Stimulated activated CD8-positive, alpha-beta memory T cell treated with anti-CD3 and anti-CD28 coated beads, Interleukin-4, amount 100 ng/mL, for 24 hours (primary cell): ENCODE measurements at regions not wholly inside any gene's neighbourhood (a gene's known extent, or its start where the extent isn't known, plus 50 kb on each side); places are given as distances from the start of the nearest gene placed in this dataset.

Experiments used
- DNase-seq: peaks from one replicate; pipeline ENCODE4 v3.0.0-alpha.2; 2020; ENCODE audit warnings: low read depth

GRCh38 chr2:40507432-40507831, 55.5 kb upstream of the SLC8A1 start:
- no peak for DNase-seq

GRCh38 chr2:40510304-40510703, 58.4 kb upstream of the SLC8A1 start:
- no peak for DNase-seq

DNA sequence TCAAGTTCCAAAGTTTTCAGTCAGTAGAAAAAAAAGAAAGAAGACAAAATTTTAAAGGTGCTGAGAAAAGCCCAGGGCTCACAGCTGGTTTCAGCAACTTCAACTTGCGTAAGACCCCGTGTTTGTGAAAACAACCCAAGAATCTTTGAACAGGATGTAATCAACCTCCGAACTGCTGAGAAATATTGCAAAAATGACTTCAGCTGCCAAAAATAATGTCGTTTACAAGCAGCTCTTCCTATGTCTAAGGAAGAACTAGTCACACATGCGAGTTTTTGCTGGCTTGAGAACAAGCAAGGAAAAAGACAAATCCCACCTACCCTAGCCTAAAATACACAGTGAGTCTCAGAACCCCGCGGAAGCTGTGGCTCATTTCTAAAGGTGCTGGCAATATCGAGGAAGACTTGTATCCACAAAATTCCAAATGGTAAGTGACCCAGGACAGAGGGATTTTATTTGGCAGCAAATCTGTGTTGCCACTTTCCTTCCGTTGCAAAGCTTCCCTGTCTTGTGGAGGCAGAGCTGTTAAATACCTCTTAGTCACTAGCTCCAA, 59.8 kb upstream of the SLC8A1 start:
- DNase-seq = no peak

DNA sequence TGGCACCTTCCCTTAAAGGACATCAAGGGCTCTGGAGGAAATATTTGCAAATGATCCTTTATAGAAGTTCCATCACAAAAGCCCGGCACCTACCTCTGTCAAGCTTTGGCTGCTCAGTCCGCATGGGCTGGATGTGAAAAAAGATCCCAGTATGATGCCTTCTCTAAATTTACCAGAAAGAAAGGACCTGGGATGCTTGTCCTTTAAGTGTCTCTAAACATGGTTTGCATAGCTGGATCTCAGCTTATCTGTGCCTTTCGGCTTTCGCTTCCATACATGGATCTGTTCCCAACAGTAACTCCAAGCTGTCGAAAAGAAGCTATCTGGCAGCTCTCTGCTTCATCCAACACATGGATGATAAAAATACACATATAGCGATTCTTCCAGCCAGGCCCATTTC, 60.4 kb upstream of the SLC8A1 start:
- no peak for DNase-seq

DNA sequence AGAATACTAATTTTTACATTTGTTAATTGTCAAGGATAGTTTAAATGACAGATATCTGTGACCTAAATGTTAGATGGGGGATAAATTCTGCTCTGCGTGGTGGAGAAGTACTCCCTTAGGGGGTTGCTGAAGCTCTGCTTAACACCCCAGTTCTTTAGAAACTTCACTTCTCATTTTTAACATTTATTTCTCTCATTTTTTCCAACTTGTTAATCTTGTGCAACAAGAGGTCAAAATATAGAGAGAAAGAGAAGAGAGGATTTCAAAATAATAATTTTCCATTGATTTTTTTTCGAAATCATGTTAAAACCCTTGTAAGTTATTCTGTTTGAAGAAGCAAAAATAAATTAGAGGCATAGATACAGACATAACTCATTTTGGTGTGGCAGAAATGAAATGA, 61.3 kb upstream of the SLC8A1 start:
- DNase-seq = no peak

GRCh38 chr2:40516604-40517003, 64.7 kb upstream of the SLC8A1 start:
- DNase-seq = no peak

DNA sequence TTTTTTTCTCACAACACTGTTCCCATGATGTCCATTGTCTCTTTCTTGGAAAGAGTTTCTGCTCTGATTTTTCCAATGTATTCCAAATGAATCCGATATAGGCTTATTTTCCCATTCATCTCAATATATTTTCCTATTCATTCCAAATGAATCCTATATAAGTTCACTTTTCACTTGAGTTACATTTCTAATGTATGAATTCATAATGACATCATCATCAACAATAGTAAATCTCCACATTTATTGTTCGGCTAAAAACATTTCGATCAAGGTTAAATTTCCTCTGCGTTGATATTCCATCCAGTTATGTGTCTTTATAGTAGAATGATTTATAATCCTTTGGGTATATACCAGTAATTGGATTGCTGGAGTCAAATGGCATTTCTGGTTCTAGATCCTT, 76.7 kb upstream of the SLC8A1 start:
- DNase-seq = no peak

DNA sequence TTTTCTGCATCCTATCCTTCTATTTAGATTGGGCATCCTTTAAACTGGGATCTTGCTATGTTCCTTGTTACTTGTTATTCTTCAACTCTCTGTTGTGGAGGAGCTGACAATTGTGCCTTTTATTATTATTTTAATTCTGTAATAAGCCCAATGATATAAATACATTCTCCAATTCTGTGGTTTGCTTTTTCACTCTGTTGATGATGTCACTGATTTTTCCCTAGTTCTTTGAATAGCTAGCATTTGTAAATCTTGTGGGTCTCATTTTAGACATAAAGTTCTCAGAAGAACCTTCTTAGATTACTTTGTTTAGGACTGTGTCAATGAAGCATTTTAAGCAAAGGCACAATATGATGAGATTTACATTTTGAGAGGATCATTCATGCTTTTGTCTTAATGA, 79.5 kb upstream of the SLC8A1 start:
- no peak for DNase-seq

DNA sequence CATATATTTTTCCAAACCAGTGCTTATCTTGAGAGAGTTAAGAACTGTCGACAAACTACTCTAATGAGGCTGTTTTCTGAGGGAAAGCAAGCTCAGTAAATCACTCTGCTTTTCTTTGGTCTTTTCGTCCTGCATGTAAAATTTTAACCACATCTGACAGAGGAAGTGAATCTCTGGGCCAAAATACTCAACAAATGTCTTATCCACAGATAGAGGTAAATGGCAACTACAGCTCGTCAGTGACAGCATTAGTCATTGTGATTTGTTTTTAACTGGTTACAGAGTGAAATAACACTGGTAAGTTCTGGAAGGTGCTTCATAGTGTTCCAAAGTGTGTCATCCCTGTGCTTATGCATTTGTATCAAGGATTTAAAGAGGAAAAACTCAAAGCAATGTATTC, 82.6 kb upstream of the SLC8A1 start:
- no peak for DNase-seq

- no peak for DNase-seq
These were observed 84.1 kb upstream of the SLC8A1 start for GRCh38 chr2:40535972-40536371.

- no peak for DNase-seq
These were observed 88.1 kb upstream of the SLC8A1 start for GRCh38 chr2:40540026-40540425.

DNA sequence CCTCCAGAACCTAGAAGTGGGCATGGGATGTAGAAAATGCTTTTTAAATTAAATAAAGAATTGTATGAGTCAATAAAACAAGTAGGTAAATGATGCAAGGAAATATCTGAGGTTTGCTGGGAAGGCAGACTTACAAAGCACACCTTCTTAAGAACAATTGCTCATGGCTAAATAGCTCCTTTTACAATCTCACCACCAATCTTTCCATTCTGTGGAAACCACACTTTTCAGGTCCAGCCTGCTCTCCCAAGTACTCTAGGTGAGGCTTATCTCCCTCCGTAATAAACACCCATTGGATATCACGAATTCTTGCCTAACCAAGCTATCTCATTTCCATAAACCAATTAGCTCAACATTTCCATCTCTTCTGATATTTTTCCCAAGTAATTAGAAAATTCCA, 91.5 kb upstream of the SLC8A1 start:
- no peak for DNase-seq

DNA sequence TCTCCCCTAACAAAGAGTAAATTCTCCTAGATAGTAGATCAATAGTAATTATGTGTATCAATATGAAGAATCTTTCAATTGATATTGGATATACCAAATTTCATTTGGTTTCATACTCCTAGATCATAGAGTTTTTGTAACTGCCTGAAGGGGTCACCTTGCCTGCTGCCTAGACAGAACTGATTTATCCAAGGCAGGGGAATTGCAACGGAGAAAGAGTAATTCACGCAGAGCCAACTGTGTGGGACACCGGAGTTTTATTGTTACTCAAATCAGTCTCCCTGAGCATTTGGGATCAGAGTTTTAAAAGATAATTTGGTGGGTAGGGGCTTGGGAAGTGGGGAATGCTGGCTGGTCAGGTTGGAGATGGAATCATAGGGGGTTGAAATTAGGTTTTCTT, 92.2 kb upstream of the SLC8A1 start:
- no peak for DNase-seq

DNA sequence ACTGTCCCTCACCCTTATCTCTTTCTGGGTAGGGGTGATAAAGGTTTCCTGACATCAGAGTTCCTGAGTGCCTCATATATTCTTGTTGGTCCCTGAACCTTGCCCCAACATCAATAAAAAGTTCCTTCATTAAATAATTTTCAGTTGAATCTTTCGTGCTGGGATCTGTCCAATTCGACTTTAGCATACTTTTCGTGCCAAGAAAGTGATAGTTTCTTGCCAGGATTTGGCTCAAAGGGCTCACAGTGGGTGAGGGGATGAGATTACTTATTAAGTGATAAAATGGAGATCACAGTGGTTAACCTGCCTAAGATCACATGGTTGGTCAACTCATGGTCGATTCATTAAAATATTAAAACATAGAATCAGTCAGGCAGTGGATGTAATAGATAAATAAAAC, 93.8 kb upstream of the SLC8A1 start:
- no peak for DNase-seq

GRCh38 chr2:40546439-40547191, 94.7 kb upstream of the SLC8A1 start:
- DNase-seq = no peak

DNA sequence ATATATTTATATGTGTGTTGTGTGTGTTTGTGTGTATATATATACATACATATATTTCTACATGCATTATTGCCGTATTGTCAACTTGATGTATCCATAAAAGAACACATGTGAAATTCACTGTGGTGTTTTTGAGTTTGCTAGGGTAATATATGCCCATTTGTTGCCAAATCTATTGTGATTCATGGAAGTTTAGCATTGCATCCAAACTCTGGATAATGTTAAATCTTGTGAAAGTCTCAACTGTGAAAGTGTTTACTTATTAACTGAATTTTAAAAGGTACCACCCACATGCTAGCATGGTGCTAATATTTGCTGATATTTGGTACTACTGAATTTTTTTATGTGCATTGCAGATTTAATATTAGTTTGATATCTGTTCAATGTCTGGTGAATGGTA, 96.6 kb upstream of the SLC8A1 start:
- no peak for DNase-seq

DNA sequence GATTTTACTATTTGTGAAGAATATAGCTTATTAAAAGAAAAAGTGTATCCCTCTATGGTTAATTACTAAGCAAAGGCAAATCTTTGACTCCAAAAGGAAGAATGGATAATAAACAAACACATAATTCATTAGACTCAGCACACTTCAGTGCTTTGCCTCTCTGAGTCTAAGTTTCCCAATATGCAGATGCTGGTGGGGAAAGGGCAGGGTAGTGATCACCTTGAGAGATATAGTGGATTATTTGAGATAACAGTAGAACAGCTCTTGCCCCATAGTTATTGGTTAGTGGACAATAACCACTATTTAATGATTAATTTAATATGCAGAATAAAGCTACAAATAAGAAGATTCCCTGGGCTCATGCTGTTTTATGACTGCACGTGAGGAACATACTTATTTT, 98.2 kb upstream of the SLC8A1 start:
- DNase-seq = no peak

DNA sequence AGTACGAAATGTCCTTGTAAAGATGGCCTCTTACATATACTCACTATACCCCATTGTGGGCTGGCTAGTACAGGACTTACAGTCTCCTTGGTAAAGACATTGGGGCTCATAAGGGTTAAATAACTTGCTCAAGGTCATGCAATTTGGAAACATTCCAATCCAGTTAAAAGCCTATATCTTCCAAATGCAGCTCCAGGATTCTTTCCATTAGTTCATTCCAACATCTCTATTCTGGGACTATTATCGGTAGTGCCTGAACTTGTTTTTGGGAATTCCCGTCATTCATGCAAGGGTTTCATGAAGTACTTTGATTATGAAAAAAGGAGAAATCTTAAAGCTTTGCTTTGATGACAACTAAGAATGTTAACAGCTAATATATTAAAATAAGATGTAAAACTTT, 99.2 kb upstream of the SLC8A1 start:
- DNase-seq = no peak

DNA sequence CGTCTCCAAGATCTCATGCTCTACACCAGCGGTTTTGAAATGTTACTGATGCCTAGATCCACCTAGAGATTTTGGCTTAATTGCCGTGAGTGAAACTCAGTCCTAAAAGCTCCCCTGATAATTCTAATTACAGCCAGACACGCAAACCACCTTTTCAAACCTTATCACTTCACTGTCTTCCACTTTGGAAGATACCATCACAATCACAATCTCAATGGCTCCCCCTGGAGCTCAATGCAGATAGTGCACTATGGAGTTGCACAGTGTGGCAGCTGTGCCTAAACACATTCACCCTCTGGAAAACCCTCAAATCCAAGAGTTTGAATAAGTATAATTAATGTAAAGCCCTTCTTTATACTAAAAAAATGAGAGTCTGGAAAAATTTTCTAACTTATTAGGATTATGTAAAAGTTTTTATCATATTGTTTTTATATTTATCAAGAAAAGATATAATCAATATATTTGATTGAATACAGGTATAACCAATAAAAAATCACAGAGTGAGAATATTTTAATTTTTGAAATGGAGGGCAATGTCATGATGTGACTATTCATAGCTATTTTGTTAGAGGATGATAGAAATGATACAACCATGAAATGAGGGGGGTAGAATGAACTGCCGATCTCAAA, 102.9 kb upstream of the SLC8A1 start:
- DNase-seq = peak; percentile 13

- DNase-seq = no peak
These were observed 104.4 kb upstream of the SLC8A1 start for GRCh38 chr2:40556293-40556692.

- DNase-seq = no peak
These were observed 104.8 kb upstream of the SLC8A1 start for GRCh38 chr2:40556739-40557138.

GRCh38 chr2:40558761-40559160, 106.9 kb upstream of the SLC8A1 start:
- DNase-seq = no peak

DNA sequence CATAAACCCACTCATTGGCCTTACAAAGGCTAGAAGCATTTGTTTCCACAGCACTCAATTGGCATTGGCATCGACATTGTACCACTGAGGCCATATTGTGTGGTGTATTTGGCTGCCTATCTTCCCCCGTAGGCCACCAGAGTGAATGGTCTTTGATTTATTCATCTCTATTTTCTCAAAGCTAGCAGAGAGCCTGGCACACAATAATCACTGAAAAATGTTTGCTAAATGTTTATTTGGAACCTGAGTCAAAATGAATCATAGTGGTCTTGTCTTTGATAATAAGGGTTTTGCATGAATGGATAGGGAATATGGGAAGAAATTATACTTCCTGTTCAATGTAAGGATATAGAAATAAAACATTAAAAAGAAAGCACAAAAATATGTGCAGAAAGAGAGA, 107.3 kb upstream of the SLC8A1 start:
- DNase-seq = no peak

DNA sequence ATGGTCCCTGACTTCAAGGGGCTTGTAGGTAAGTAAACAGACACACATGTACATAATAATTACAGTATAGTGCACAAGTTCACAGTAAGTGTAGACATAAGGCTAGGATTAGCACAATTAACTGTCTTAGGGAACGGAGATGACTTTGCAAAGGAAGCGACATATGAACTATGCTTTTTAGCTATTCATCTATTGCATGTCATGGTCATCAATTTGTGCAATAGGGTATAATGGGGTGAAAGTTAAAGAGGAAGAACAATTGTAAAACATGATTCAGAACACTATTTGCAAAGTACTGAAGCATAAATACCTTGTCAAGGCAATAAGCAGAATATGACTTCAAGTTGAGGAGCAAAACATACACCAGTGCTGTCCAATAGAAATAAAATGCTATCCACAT, 112.3 kb upstream of the SLC8A1 start:
- DNase-seq = no peak
